Stomach (tissue), 8 donors: ENCODE measurements at regions not wholly inside any gene's neighbourhood (a gene's known extent, or its start where the extent isn't known, plus 50 kb on each side); places are given as distances from the start of the nearest gene placed in this dataset.

Experiments used
- DNase-seq, 2 donors: peaks; one replicate each; pipeline versions ENCODE4 v3.0.0 to v3.0.0-alpha.2; 2013 to 2019
- H3K27ac ChIP-seq, 5 donors: fragments of 200-600 bp in 4 of 5; sonication (generic) in 4 of 5; one replicate each; pipeline ENCODE4 v1.5.1; 2013 to 2019; ENCODE audit warnings: mild to moderate bottlenecking in 1 of 5, moderate library complexity in 1 of 5
- H3K27me3 ChIP-seq, 3 donors: fragments of 200-600 bp; sonication (generic); one replicate each; pipeline ENCODE4 v1.5.1; 2017 to 2019; ENCODE audit warnings: mixed run types in 1 of 3
- H3K36me3 ChIP-seq, 4 donors: fragments of 200-600 bp; sonication (generic); 1 replicate in 3 of 4; 2 replicates in 1 of 4; pipeline ENCODE4 v1.5.1; 2016 to 2019
- H3K4me1 ChIP-seq, 4 donors: fragments of 200-600 bp; sonication (generic); one replicate each; pipeline ENCODE4 v1.5.1; 2016 to 2019
- H3K4me3 ChIP-seq, 4 donors: fragments of 200-600 bp; sonication (generic) in 3 of 4; one replicate each; pipeline ENCODE4 v1.5.1; 2016 to 2019; ENCODE audit warnings: mild to moderate bottlenecking in 1 of 4
- H3K9me3 ChIP-seq, 4 donors: fragments of 200-600 bp; sonication (generic); one replicate each; pipeline ENCODE4 v1.5.1; 2016 to 2019
- EP300 ChIP-seq: sonication (generic); formaldehyde crosslinking; IDR thresholded peaks from one replicate; pipeline ENCODE4 v1.6.1; 2017; ENCODE audit warnings: antibody characterized with exemption
- POLR2A ChIP-seq, 4 donors: fragments of 450-650 bp; IDR thresholded peaks; one replicate each; pipeline ENCODE4 v1.6.1; 2016; ENCODE audit warnings: antibody characterized with exemption in 4 of 4, control low read depth in 2 of 4, mild to moderate bottlenecking in 1 of 4, moderate library complexity in 1 of 4
- POLR2AphosphoS5 ChIP-seq, 3 donors: sonication (generic); formaldehyde crosslinking; IDR thresholded peaks; one replicate each; pipeline ENCODE4 v1.6.1; 2016; ENCODE audit warnings: antibody characterized with exemption in 3 of 3
- WGBS, 5 donors: extraction: QIAGEN DNeasy Blood & Tissue Kit in 3 of 5; methylation state at CpG; one replicate each; pipeline versions ENCODE4 v1.1.5 to v1.1.7; 2013 to 2018; 5-methylcytosine and 5-hydroxymethylcytosine counted together
- intact Hi-C: fragments of 100-400 bp; cut with DNase I; formaldehyde crosslinking; loops from one replicate; pipeline ENCODE4 v1.15.1; 2023; ENCODE audit warnings: low total_unique reads
- TF ChIP-seq, protein P1 (sequence below), 7 experiments: fragments of 450-650 bp in 4 of 7; fragments of 200-600 bp in 3 of 7; sonication (generic) in 3 of 7; IDR thresholded peaks; one replicate each; pipeline ENCODE4 v1.5.1; 2016 to 2019; ENCODE audit warnings: antibody characterized with exemption in 7 of 7, control low read depth in 2 of 7, mild to moderate bottlenecking in 1 of 7
- donor health status: healthy with polysubstance abuse.
- donor health status: Bipolar disorder and iron deficiency.
- donor health status: healthy.

DNA sequence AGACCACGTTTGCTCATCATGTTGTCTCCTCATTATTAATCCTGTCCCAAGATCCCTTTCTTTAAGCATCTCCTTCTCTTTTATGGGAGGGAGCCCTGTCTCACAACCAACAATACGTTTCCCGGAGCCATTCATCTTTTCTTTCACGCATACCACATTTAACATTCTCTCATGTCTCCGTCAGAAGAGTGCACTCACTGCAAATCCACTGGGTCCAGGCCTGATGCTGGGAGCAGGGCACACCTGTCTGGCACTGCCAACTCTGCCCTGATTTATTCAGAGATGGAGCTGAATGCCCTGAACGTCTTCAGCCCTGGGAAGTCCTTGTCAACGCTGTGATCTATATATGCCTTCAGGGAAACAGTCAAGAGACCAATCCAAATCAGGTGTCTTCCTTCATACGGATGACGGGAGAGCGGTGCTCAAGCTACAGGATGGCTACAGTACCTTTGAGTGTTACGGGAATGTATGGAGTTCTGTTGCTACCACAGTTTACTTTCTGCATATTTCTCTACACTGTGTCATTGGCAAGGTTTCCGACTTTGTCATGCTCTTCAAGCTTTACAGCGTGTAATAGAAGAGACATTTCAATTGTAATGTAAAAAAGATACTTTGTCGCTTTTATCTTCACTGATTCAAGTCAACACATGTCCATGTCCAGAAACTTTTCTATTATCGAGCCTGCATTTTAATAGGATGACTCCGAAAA, 140.4 kb upstream of the SLITRK2 start:
- Histone ChIP-seq H3K4me3 (no peak overlapping the region), H3K4me1 (no peaks in the 10 kb centered on the region), H3K27ac (no peak overlapping the region), H3K27me3 (no peaks in the 10 kb centered on the region), H3K36me3 (no peaks in the 10 kb centered on the region), H3K9me3 (peaks cover 0 to 7% (median 0%) of the 10 kb centered on the region in 4 donors)
- WGBS, 5 donors, result 73 to 91% (median 84%) methylated on average over 16 of the region's 16 CpGs
- TF ChIP-seq EP300, result no peak
- TF ChIP-seq, protein P1, sequence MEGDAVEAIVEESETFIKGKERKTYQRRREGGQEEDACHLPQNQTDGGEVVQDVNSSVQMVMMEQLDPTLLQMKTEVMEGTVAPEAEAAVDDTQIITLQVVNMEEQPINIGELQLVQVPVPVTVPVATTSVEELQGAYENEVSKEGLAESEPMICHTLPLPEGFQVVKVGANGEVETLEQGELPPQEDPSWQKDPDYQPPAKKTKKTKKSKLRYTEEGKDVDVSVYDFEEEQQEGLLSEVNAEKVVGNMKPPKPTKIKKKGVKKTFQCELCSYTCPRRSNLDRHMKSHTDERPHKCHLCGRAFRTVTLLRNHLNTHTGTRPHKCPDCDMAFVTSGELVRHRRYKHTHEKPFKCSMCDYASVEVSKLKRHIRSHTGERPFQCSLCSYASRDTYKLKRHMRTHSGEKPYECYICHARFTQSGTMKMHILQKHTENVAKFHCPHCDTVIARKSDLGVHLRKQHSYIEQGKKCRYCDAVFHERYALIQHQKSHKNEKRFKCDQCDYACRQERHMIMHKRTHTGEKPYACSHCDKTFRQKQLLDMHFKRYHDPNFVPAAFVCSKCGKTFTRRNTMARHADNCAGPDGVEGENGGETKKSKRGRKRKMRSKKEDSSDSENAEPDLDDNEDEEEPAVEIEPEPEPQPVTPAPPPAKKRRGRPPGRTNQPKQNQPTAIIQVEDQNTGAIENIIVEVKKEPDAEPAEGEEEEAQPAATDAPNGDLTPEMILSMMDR (IDR thresholded peaks at IDR 0.05), result no peak
- no peak for TF ChIP-seq POLR2A (IDR thresholded peaks at IDR 0.05)
- TF ChIP-seq POLR2AphosphoS5 (IDR thresholded peaks at IDR 0.05), result no peak
- intact Hi-C loops, result no loop called here
- DNase-seq, result no peak

DNA sequence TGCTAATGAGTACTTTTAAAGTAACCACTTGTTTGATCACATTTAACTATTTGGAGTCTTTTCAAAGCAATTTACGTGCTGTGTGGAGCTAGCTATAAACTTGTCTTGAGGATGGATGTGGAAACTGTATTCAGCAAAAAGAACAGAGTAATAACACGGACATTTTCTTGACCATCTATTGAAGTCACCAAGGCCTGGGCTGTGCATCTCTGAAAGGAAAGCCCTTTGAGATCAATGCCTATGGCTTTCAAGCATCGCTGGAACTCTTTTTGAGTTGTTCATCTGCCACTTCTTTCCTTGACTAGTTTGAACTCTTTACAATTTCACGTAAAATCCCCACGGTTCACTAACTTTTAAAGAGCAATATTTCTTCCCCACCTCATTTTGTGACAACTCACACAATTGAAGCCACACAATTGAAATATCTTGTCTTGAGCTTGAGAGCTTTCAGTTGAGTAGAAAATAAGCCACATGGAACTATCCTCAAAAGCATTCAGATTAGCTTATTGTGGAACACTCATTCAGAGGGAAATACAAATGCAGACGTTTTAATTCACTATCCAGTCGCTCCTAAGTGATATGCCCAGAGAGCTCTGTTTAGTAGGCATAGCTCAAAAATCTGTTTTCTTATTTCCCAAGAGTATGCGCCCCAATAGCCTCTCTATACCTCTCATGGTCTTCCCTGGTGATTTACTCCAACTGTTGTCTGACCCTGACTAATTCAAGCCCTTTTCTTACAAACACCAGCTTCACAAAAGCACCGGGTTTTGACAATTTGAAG, 134.9 kb upstream of the SLITRK2 start:
- no peak for TF ChIP-seq POLR2AphosphoS5 (IDR thresholded peaks at IDR 0.05)
- TF ChIP-seq EP300, result no peak
- TF ChIP-seq, protein P1 (IDR thresholded peaks at IDR 0.05), result no peak
- TF ChIP-seq POLR2A (IDR thresholded peaks at IDR 0.05), result no peak
- intact Hi-C loops, result no loop called here
- Histone ChIP-seq H3K27me3 (no peaks in the 10 kb centered on the region), H3K9me3 (peaks cover 0 to 7% (median 2%) of the 10 kb centered on the region in 4 donors), H3K4me3 (no peak overlapping the region), H3K27ac (no peak overlapping the region), H3K36me3 (no peaks in the 10 kb centered on the region), H3K4me1 (no peaks in the 10 kb centered on the region)
- no peak for DNase-seq
- 68 to 87% (median 73%) methylated on average over 9 of the region's 9 CpGs for WGBS, 5 donors

DNA sequence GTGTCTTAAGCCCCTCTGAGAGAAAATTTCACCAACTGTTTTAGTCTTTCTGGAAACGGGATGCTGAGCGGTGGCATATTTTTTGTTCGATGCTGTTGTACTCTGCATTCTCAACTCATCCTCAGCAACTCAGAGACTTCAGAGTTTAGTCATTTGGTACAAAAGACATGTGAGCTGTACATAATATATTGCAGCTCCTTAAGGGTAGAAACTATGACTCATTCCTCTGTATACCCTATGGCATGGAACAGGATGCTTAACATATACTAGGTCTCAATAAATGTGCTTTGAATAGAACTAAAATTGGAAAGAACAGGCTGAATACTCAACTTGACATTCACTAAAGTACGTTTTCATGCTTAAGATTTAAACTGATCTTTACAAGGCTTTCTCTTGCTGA, 130.5 kb upstream of the SLITRK2 start:
- intact Hi-C loops, result no loop called here
- no peak for DNase-seq
- no peak overlapping the region for H3K27ac ChIP-seq
- H3K4me3 ChIP-seq, result no peak overlapping the region
- no peaks in the 10 kb centered on the region for H3K27me3 ChIP-seq
- WGBS, 5 donors, result 72 to 84% (median 80%) methylated on average over 4 of the region's 4 CpGs
- TF ChIP-seq EP300, result no peak
- no peak for TF ChIP-seq POLR2A (IDR thresholded peaks at IDR 0.05)
- TF ChIP-seq, protein P1 (IDR thresholded peaks at IDR 0.05), result no peak
- no peak for TF ChIP-seq POLR2AphosphoS5 (IDR thresholded peaks at IDR 0.05)
- no peaks in the 10 kb centered on the region for H3K36me3 ChIP-seq
- H3K4me1 ChIP-seq, result no peaks in the 10 kb centered on the region
- H3K9me3 ChIP-seq, result peaks cover 0 to 4% (median 0%) of the 10 kb centered on the region in 4 donors

DNA sequence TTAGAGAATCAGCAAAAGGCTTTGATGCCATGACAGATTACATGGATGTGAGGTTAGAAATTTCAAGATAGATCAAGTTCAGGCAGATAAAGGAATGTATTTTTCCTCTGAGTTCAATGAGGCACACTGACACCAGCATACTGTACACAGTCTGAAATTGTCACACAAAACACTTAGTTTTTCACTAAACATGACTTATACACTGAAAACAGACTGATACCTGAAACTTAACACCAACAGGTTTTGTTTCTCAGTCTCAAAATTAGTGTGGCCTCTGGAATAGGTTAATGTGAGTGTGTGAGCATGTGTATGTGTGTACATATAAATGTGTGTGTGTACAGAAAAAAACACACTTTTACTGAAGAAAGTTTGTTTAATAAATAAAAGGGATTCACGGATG, 129.9 kb upstream of the SLITRK2 start:
- WGBS, 5 donors, result 47 to 88% (median 69%) methylated on average over 1 of the region's 1 CpG
- Histone ChIP-seq H3K9me3 (peaks cover 0 to 4% (median 0%) of the 10 kb centered on the region in 4 donors), H3K27ac (no peak overlapping the region), H3K27me3 (no peaks in the 10 kb centered on the region), H3K4me3 (no peak overlapping the region), H3K4me1 (no peaks in the 10 kb centered on the region), H3K36me3 (no peaks in the 10 kb centered on the region)
- no peak for TF ChIP-seq POLR2A (IDR thresholded peaks at IDR 0.05)
- TF ChIP-seq, protein P1 (IDR thresholded peaks at IDR 0.05), result no peak
- TF ChIP-seq EP300, result no peak
- TF ChIP-seq POLR2AphosphoS5 (IDR thresholded peaks at IDR 0.05), result no peak
- intact Hi-C loops, result no loop called here
- DNase-seq, result no peak
